ENCODE measurements at regions not wholly inside any gene's neighbourhood (a gene's known extent, or its start where the extent isn't known, plus 50 kb on each side); places are given as distances from the start of the nearest gene placed in this dataset.
"Not testable (repeated sequence)": the region's sequence is repeated elsewhere in the genome, so short reads cannot be mapped to it uniquely, and the experiment has no call there.

DNA sequence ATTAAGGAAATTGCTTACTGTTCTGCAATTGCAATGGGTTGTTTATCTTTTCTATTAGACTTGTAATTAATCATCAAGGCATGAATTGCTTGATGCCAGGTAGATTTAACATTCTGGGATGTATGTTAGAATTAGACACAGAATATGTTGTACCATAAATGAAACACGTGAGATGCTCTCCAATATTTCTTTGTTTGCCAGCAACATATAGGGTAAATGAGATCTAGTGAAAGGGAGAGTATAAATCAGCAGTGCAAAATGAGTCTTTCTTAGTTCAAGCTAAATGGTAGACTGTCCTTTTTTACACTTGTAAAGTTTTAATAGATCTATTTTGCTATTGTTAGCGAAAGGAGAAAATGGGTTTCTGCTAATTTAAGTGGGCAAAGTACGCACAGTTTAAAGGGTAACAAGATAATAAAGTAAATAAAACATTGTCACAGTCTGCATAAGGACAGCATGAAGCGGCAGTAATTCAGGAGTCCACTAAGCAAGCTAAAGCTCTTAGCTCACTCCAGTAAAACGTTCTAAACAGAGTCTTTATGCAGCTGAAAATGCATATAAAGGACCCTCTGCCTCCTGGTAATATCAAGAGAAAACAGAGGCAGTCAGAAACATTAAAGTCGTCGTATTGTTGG lies 1137.1 kb downstream of the OLFM4 start:
- DNase-seq, result no peak

DNA sequence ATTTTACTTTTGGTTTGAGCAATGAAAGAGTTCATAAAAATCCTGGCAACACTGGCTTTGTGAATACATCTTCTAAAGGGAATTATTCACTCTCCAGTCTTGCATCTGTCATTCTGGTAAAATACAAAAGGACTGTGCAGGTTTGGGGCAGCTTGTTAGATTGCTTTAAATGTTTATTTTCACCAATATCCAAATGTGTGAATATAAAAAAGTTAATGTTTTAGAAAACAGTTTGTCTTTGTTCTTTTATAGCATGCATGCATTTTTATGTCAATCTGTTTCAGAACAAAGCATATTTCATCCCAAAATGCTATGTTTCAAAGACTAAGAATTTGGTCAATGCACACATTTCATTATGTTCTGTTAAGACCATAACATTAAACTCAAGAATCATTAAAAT lies 1145.4 kb downstream of the OLFM4 start:
- no peak for DNase-seq

DNA sequence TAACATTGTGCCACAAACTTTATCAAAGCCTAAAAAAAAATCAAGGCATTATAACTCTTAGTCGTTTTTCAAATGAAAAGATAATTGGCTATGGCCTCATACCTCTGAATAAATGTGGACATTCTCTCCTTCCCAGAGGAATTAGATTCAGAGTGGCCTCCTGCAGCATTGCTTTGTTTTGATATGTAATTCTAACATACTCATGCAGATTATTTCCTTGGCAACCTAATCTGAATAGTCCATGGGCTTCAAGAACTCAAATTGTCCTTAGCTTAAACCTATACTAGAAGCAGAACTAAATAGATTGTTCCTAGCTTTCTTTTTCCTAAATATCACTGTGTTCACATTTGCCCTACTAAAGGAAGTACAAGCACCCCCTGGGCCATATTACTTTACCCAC lies 1146.9 kb downstream of the OLFM4 start:
- DNase-seq, result no peak

DNA sequence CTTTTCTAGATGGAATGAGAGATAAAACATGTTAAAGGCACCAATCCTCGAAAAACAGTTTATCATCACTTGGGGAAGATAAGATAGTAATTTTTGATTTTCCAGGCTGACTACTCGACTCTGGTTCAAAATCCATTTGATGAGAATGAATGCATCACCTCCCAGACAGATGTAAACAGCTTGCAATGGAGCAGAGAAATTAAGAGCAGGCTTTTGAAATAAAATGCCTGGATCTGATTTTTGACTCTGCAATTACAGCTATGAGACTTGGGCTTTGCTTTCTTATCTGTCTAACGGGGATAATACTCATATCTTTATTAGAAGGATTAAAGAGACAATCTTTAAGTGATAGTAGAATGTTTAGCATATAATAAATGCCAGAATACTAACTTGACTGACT lies 1148.9 kb downstream of the OLFM4 start:
- DNase-seq, result no peak

DNA sequence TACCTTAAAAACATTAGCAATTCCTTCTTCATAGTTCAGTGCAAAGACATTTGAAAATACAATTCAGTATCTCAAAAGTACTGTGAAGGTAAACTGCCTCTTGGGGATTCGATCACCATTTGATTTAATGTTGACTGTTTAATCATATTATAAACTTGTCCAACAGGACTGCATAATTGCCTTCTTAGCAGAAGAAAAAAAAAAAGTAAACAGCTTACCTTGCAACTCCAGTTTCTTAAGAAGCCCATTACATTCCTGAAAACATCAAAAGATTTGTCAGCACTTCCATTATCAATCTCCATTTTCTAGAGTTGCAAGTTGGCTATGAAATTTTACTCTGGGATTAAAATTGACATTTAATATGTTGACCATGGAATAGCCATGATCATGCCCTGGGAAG lies 1154.6 kb downstream of the OLFM4 start:
- no peak for DNase-seq

DNA sequence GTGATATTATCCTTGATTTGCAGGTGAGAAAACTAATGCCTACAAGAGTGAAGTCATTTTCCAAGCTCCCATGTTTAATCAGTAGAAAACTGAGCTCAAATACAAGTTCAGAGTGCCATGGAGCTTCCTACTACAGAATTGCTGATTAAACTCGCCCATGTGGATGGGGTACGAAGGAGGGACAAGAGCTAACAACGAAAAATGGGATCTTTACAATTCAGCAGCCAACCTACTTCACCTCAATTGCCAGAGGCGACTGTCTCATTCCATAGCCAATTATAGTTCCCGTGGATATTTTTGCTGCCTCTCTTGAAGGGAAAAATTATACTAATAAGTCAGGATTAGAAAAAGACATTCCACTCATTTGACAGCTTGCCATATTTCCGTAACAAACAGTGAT lies 1155.1 kb downstream of the OLFM4 start:
- no peak for DNase-seq

DNA sequence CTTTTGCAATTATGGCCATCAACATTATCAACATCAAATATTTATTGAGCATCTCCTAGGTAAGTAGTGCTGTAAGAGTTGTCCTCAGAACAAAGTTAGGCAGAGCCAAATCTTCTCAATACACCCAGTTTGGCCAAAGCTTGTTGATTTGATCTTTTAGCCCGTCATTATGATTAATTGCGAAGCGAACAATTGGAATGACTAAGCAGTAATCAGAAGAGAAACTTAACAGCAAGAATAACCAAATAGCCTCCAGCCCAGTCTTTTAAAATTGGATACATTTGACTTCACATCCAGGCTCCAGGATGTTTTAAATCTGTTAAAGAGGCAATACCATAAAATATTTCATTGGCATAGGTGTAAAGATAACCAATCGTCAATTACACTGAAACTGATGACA lies 1156.0 kb downstream of the OLFM4 start:
- DNase-seq, result no peak

DNA sequence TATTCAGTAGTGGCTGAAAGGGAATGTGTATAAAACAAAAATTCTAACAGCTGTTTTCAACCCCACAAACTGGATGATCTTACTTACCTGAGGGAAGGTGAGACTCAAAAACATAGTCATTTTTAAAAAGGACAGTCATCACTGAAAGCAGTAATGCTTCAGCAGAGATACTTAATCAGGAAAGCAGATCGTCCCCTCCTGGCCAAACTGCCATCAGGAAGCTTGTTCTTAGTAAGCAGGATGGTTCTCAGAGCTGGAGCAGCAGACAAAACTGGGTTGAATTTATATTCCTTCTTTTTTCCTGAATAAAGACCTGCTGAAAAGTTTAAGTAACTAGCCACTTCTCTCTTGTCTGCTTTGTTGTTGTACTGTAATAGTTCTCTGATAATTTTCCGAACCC lies 1156.5 kb downstream of the OLFM4 start:
- DNase-seq, result no peak

DNA sequence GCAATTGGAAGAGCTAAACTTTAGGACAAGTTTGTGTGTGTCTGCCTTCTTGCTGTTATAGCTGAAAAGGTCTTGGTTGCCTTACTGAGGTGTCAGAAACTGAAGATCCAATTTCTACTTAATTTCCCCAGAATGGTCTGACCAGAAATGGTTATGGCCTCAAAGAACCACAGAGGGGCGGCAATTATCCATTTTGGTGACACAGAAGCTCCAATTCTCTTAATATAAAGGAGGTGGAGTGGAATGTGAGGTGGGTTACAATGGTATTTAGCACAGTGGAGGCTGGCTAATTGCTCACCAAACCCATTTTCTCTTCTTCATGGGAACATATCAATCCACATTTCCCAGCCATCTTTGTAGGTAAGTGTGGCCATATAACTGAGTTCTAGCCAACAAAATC lies 1157.2 kb downstream of the OLFM4 start:
- peak in 1 of 2 experiments; percentile 16 for DNase-seq

DNA sequence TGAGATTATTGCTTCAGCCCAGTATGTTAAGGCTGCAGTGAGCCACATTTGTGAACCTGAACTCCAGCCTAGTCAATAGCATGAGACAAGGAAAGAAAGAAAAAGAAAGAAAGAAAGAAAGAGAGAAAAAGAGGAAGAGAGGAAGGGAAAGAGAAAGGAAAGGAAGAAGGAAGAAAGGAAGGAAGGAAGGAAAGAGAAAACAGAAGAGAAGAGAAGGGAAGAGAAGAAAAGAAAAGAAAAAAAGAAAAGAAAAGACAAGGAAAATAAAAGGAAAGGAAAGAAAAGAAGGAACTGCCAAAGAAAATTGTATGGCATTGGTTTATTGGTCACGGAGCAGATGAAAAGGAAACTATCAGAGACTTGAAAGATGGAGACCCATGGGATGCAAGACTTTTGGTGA lies 1158.8 kb downstream of the OLFM4 start:
- DNase-seq, result no peak

DNA sequence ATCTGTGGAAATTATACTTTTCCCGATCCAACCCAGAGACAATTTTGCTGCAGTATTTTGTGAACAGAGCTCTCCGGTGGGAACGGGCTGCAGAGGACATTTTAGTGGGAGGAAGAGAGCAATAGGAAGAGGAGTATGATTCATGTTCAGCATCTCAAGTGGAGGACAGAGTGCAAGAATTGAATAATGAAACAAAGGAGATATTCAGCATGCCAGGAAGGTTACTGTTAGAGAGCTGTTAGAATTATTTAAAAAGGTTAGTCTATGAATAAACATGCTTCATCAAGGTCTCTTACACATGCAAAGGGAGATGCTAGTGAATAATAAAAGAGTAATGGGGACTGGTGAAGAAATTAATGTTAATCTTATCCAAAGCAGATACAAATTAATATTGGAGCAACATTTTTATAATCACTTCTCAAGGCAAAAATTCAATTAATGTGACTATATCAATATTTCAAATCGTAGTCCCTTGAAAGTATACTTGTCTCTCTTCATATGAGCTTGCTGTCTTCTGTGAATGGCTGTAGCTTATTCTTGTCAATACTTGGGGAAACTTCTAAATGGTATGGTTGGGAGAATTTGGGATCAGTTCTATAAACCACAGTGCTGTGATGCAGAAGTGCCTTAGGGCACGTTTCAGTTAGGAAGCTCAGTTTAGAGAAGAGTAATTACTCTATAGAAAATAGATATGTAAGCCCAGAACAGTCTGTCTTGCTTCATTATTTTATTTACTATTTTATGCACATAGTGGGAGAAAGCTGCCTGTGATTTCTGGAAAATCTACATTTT lies 1165.8 kb downstream of the OLFM4 start:
- peak in 1 of 2 experiments; percentile 9 for DNase-seq

DNA sequence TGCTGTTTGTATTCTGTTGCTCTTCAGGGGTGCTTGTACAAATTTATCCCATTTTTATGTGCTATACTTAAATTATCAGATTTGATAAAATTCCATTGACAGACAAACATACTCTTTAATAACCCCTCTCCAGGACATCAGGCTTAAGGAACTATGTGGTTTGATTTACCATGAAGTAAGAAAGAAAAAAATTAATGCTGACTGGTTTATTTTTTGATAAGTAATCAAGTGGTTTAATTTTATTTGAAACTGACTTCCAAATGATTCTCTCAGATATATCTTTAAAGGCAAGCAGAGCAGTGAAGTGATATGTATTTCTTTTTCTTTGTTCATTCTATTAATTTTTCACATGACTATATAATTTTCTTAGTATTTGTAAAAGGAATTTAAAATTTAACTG lies 1168.1 kb downstream of the OLFM4 start:
- DNase-seq, result no peak

DNA sequence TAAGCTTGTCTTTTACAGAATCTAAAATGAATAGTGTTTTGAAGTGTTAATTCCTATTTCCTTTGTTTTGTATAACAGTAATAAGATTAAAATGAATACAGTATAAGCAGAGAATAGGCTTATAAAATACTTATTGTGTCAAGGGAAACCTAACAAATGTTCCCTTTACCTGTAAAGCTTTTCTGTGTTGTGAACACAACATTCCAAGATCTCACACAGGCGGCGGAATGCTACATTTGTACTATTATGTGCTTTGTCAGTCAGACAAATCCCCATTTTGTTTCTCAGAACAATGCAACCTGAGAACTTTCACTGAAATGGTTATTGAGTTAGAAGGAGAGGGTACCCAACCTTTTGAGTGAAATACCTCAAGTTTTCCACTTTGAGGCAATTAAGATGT lies 1170.3 kb downstream of the OLFM4 start:
- no peak for DNase-seq

DNA sequence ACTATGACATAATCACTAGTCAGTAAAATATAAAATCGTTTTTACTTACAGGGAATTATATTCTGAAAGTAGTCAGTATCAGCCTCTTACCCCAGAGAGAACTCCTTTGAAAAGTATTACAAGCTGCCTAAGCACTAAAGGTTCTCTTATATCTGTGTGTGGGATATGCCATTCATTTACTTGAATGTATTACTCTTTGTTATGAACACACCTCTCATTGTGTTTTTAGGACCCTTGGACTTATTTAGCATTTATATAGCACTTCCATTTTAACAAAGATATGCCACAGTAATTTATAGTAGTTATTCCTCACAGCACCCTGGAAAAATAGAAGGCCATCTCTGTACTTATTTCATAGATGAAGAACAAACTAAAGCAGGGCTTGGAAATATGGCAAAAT lies 1178.0 kb downstream of the OLFM4 start:
- DNase-seq, result no peak

DNA sequence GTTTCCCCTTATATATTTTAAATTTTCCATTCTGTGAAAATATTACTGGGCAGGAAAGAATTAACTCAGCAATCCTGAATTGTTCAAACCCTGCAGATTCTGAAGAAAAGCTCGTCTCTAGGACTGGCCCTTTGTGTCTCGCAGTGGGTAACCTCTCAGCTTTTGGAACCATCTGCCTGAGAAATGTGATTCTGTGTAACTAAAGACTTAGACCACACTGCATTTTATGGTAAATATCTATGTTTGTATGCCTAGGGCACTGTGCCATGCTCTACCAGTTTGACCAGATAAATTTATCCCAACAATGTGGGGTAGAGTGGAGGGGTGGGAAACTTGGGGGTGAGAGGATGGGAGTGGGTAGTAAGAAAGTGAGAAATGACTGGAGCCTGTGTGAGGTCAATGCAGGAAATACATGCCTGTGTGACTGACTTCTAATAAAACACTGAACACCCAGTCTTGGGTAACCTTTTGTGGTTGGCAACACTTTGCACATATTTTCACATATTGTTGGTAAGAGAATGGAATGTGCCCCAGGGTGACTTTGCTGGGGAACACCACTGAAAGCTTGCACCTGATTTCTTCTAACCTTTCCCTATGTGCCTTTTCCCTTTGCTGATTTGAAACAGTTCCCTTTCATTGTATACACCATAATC lies 1181.9 kb downstream of the OLFM4 start:
- no peak for DNase-seq

DNA sequence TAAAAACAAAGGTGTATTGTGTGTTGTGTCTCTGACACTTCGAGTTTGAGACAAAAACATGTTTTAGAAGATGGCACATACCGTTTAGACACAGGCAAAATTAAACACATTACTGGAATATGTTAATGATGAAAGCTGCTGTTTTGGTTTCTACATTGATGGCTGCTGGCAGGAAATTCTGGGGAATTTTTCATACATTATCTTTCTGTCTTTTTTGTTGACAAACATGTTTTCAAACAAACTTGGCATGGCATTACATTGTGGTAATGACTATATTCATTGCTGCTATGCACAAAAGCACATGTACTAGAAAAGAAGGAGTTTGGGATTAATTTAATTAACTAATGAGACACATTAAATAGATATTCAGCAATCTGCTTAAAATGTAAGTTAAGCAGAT lies 1187.6 kb downstream of the OLFM4 start:
- DNase-seq, result no peak

DNA sequence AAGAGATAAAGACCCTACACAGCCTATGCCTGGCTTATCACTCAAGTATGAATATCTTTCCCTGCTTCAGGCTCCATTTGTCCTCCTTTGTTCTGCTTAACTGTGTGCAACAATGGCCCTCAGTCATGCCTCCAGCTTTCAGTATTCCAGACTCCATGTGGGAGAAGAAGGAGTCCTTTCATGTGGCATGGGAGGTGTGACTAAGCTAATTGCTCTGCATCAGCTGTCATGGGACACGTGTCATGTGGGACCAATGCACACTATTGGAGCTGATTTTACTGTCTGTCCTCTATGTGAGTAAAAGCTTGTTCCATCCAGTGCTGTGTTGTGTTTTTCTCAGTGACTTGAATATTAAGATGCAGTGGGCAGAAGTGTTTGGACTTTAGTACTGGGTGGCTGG lies 1198.3 kb downstream of the OLFM4 start:
- DNase-seq, result no peak

DNA sequence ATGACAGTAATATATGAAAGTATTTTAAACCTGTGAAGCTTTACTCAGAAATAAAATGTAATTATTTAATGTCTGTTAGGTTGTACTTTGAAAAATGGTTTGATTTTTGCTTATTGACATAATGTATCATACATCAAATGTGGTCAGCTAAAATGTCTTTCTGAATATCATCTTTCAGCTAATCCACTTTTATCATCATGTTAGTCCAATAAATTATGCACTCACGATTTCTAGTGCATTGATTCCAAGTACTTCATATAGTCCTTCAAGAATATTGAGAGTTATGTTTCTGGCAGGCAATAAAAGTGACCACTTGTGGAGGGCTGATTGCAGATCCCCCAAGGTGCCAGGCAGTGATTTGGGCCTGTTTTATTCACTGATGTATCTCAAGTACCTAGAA lies 1204.1 kb downstream of the OLFM4 start:
- DNase-seq, result no peak

DNA sequence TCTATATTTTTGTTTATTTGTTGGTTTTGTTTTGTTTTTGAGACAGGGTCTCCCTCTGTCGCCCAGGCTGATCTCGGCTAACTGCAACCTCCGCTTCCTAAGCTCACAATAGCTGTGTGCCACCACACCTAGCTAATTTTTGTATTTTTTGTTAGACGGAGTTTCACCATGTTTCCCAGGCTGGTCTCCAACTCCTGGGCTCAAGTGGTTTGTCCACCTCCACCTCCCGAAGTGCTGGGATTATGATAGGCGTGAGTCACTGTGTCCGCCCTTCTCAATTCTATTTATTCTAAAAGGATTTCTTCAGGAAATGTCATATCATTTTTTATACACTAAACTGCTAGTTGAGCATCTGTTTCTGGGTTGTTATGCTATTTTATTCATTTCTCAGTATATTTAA lies 1206.0 kb downstream of the OLFM4 start:
- DNase-seq, result no peak

DNA sequence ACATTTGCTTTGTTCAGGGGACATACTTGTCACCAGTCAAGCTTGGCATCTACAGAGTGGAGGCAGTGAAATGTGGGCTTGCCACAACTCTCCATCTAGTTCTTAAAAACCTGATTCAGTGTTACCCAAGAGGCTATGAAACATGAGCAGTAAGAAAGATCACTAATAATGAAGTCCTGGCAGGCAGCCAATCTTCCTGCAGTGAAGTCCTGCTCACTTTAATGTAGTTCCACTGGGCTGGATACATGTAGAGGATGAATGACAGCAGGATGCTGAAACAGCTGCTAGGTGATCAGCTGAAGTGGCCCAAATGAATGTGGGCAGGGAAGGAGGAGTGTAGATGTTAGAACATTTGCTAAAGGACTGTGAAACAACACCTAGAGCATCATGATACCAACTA lies 1213.1 kb downstream of the OLFM4 start:
- peak; percentile 51 to 67 for DNase-seq

DNA sequence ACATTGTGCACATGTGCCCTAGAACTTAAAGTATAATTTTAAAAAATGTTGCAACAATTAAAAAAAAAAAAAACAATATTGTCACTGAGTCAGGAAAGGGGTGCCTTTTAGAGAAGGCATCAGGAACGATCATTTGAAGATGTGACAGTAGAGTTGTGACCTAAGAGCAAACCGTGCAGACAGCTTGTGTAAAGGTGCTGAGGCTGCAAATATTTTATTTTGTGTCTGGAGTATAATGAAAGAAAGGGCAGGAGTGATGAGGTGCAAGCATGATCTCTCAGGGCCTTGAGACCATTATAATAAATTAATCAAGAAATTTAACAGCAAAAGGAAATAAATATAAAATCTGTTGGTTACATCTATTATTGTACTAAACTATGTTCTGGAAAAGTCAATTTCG lies 1219.7 kb downstream of the OLFM4 start:
- no peak for DNase-seq

DNA sequence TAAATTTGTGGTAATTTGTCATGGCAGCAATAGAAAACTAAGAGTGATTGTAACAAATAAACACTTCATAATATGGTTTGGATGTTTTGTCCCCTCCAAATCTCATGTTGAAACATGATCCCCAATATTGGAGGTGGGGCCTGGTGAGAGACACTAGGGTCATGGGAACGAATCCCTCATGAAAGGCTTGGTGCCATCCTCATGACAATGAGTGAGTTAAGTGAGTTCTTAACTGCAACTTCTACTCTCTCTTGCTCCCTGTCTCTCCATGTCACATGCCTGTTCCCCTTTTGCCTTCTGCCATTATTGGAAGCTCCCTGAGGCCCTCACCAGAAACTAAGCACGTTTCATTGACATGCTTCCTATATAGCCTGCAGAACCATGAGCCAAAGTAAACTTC lies 1233.2 kb downstream of the OLFM4 start:
- DNase-seq, result no peak

DNA sequence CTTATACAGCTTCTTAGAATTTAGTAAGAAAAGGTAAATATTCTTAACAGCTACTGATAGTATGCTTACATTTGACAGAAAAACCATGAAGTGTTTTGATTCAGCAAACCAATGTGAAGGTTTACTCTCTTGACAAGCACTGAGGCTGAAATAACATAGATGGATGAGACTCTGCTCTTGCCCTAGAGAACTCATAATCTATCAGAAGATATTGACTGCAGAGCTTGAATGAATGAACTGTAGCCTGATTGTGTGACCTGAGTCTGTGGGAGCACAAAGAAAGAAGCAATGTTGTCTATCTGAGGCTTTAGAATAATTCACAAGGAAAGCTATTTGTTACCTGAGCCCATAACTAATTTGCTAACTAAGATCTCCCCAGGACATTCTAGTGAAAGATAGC lies 1235.3 kb downstream of the OLFM4 start:
- no peak for DNase-seq

DNA sequence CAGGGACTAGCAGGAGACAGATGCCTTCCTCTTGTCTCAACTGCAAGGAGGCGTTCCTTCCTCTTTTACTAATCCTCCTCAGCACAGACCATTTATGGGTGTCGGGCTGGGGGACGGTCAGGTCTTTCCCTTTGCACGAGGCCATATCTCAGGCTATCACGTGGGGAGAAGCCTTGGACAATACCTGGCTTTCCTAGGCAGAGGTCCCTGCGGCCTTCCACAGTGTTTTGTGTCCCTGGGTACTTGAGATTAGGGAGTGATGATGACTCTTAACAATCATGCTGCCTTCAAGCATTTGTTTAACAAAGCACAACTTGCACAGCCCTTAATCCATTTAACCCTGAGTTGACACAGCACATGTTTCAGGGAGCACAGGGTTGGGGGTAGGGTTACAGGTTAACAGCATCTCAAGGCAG lies 1238.6 kb downstream of the OLFM4 start:
- not testable (repeated sequence) for DNase-seq
